ENCODE measurements at regions not wholly inside any gene's neighbourhood (a gene's known extent, or its start where the extent isn't known, plus 50 kb on each side); places are given as distances from the start of the nearest gene placed in this dataset.

DNA sequence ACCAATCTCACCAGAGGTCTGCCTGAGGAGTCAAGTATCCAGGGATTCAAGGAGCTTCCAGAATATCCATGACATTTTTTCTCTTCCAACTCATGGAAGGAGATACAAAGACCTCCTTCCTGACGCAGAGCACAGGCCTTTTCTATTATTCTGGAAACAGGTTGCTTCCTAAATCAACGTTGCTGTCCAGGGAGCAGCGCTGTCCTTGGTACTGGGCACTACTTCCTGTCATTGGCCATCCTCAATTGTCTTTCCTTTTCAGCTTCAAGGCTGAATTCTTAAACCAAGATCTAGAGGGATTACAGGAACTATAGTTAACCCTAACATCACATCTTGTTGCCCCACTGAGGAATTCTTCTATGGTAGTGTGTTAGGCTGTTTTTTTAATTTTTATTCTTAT, 50.4 kb upstream of the TBC1D21 start:
- peaks cover 11% of the 10 kb centered on the region for H3K27me3 ChIP-seq (ENCODE audit: insufficient read depth, low read length)
- no peaks in the 10 kb centered on the region for H3K36me3 ChIP-seq (ENCODE audit: insufficient read depth, low read length)
- H3K4me2 ChIP-seq (ENCODE audit: low read length) = no peak overlapping the region
- no peaks in the 10 kb centered on the region for H3K4me1 ChIP-seq (ENCODE audit: insufficient read depth, low read length)
- DNase-seq (ENCODE audit: low read depth) (peak; percentile 17), FAIRE-seq (no peak)
- no peak overlapping the region for H3K4me3 ChIP-seq (ENCODE audit: insufficient read depth, low read depth, low read length)
- Mint-ChIP-seq H3K4me3 (ENCODE audit: unreplicated experiment) (no peak overlapping the region), H3K27me3 (ENCODE audit: low read depth, unreplicated experiment) (peaks cover 43% of the 10 kb centered on the region), H3K9me3 (ENCODE audit: unreplicated experiment) (peaks cover 12% of the 10 kb centered on the region), H3K4me1 (ENCODE audit: low read depth, unreplicated experiment) (no peaks in the 10 kb centered on the region), H3K36me3 (ENCODE audit: low read depth, unreplicated experiment) (peaks cover 1% of the 10 kb centered on the region), H3K27ac (ENCODE audit: unreplicated experiment) (no peak overlapping the region)
- no peak for TF ChIP-seq EZH2 (IDR thresholded peaks at IDR 0.05; ENCODE audit: insufficient read depth, low read length)
- TF ChIP-seq, protein P1, sequence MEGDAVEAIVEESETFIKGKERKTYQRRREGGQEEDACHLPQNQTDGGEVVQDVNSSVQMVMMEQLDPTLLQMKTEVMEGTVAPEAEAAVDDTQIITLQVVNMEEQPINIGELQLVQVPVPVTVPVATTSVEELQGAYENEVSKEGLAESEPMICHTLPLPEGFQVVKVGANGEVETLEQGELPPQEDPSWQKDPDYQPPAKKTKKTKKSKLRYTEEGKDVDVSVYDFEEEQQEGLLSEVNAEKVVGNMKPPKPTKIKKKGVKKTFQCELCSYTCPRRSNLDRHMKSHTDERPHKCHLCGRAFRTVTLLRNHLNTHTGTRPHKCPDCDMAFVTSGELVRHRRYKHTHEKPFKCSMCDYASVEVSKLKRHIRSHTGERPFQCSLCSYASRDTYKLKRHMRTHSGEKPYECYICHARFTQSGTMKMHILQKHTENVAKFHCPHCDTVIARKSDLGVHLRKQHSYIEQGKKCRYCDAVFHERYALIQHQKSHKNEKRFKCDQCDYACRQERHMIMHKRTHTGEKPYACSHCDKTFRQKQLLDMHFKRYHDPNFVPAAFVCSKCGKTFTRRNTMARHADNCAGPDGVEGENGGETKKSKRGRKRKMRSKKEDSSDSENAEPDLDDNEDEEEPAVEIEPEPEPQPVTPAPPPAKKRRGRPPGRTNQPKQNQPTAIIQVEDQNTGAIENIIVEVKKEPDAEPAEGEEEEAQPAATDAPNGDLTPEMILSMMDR (IDR thresholded peaks at IDR 0.05; ENCODE audit: insufficient read depth, low read depth, low read length) = no peak
- H3K9me3 ChIP-seq (ENCODE audit: insufficient read depth, low read depth, low read length) = no peaks in the 10 kb centered on the region
- no peak overlapping the region for H3K27ac ChIP-seq (ENCODE audit: low read depth, low read length)
- H2AFZ ChIP-seq (ENCODE audit: low read depth, low read length) = no peak overlapping the region
- no peak overlapping the region for H3K9ac ChIP-seq (ENCODE audit: low read length)
- H4K20me1 ChIP-seq (ENCODE audit: insufficient read depth, low read length) = no peaks in the 10 kb centered on the region
- no peaks in the 10 kb centered on the region for H3K79me2 ChIP-seq (ENCODE audit: insufficient read depth, low read length)

Data from astrocyte (in vitro differentiated cells and primary cell).